ENCODE measurements at regions not wholly inside any gene's neighbourhood (a gene's known extent, or its start where the extent isn't known, plus 50 kb on each side); places are given as distances from the start of the nearest gene placed in this dataset.

DNA sequence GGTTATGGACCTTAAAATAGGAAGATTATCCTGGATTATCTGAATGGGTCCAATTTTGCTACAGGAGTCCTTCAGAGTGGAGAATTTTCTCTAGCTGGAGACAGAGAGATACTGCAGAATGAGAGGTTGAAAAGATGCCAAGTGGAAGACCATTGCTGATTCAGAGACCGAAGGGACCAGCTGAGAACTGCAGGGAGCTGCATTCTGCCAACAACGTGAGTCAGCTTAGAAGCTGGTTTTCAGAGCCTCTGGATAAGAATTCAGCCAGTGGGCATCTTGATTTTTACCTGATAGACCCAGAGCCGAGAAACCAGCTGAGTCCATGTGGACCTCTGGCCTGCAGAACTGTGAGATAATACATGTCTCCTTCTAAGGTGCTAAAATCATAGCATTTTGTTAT is 234.0 kb downstream of the NR2F2 start:
- ChIA-PET POLR2A (no interaction called here), CTCF (ENCODE audit: low intra/inter-chr PET ratio) (no interaction called here)
- DNase-seq (ENCODE audit: extremely low read depth in 1 of 4, low spot score in 3 of 4) (no peak), ATAC-seq (no peak), FAIRE-seq (no peak)
- H3K9ac ChIP-seq (ENCODE audit: insufficient read depth in 1 of 2, low read depth in 2 of 2, low read length in 2 of 2): no peak overlapping the region
- intact Hi-C loops (cut with micrococcal nuclease) (no loop called here), in situ Hi-C loops (cut with MboI) (no loop called here)
- H2AFZ ChIP-seq (ENCODE audit: low read depth, low read length): no peak overlapping the region
- no TSS peak for BruUV-seq (replicated peaks)
- peaks cover 0 to 2% of the 10 kb centered on the region in 2 experiments; a peak in 3 of 5 replicates for H3K27me3 ChIP-seq (ENCODE audit: control insufficient read depth in 2 of 2, insufficient read depth in 2 of 2, low read length in 2 of 2)
- no peaks in the 10 kb centered on the region for H4K20me1 ChIP-seq (replicated peaks; ENCODE audit: control insufficient read depth, insufficient read depth, low read length)
- H3K79me2 ChIP-seq (ENCODE audit: control insufficient read depth, insufficient read depth, low read length): no peaks in the 10 kb centered on the region
- H3K27ac ChIP-seq (ENCODE audit: extremely low read depth, low read depth, low read length): no peak overlapping the region
- no peaks in the 10 kb centered on the region for H3K4me1 ChIP-seq (replicated peaks in 1 of 2; ENCODE audit: control insufficient read depth in 2 of 2, insufficient read depth in 2 of 2, low read length in 2 of 2)
- no peaks in the 10 kb centered on the region for H3K9me1 ChIP-seq (ENCODE audit: control insufficient read depth, insufficient read depth, low read length)
- no peaks in the 10 kb centered on the region for H3K9me3 ChIP-seq (replicated peaks; ENCODE audit: control insufficient read depth, insufficient read depth, low read depth, low read length)
- no peaks in the 10 kb centered on the region for H3K36me3 ChIP-seq (ENCODE audit: control insufficient read depth, insufficient read depth, low read length)
- H3K4me3 ChIP-seq: no peak overlapping the region
- no peak overlapping the region for H3K4me2 ChIP-seq (ENCODE audit: insufficient read depth, low read length)
- 3% methylated on average over 3 of the region's 3 CpGs for WGBS (ENCODE audit: insufficient coverage, low coverage, missing lambda C conversion rate)
- TF ChIP-seq ZNF431 (CRISPR knock-in tag; IDR thresholded peaks at IDR 0.05) (no peak), NFRKB (IDR thresholded peaks at IDR 0.05; ENCODE audit: low read depth) (no peak), HDAC6 (IDR thresholded peaks at IDR 0.05; ENCODE audit: low read depth, low read length) (no peak), CCNT2 (IDR thresholded peaks at IDR 0.05; ENCODE audit: borderline replicate concordance, extremely low read depth, insufficient read length, low read depth, low read length) (no peak), SIRT6 (IDR thresholded peaks at IDR 0.05; ENCODE audit: low read depth, low read length) (no peak), SP2 (IDR thresholded peaks at IDR 0.05; ENCODE audit: extremely low read depth, low read depth, low read length, poor library complexity, severe bottlenecking) (no peak), FOXM1 (IDR thresholded peaks at IDR 0.05; ENCODE audit: low read depth) (no peak), FOXM1 (CRISPR knock-in tag; IDR thresholded peaks at IDR 0.05; ENCODE audit: low read depth) (no peak), POLR2B (IDR thresholded peaks at IDR 0.05; ENCODE audit: low read depth, partially characterized antibody) (no peak), HCFC1 (IDR thresholded peaks at IDR 0.05; ENCODE audit: low read depth, low read length) (no peak), RNF2 (IDR thresholded peaks at IDR 0.05) (no peak), ARID1B (IDR thresholded peaks at IDR 0.05) (no peak), SOX6 (IDR thresholded peaks at IDR 0.05) (no peak), JUN (IDR thresholded peaks at IDR 0.05; ENCODE audit: borderline replicate concordance, low read depth, low read length) (no peak), JUN (CRISPR knock-in tag; IDR thresholded peaks at IDR 0.05; ENCODE audit: borderline replicate concordance) (no peak)
- TF ChIP-seq, protein P1, sequence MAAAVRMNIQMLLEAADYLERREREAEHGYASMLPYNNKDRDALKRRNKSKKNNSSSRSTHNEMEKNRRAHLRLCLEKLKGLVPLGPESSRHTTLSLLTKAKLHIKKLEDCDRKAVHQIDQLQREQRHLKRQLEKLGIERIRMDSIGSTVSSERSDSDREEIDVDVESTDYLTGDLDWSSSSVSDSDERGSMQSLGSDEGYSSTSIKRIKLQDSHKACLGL (CRISPR knock-in tag; IDR thresholded peaks at IDR 0.05; ENCODE audit: borderline replicate concordance, poor library complexity, severe bottlenecking): no peak
- TF ChIP-seq, protein P2, sequence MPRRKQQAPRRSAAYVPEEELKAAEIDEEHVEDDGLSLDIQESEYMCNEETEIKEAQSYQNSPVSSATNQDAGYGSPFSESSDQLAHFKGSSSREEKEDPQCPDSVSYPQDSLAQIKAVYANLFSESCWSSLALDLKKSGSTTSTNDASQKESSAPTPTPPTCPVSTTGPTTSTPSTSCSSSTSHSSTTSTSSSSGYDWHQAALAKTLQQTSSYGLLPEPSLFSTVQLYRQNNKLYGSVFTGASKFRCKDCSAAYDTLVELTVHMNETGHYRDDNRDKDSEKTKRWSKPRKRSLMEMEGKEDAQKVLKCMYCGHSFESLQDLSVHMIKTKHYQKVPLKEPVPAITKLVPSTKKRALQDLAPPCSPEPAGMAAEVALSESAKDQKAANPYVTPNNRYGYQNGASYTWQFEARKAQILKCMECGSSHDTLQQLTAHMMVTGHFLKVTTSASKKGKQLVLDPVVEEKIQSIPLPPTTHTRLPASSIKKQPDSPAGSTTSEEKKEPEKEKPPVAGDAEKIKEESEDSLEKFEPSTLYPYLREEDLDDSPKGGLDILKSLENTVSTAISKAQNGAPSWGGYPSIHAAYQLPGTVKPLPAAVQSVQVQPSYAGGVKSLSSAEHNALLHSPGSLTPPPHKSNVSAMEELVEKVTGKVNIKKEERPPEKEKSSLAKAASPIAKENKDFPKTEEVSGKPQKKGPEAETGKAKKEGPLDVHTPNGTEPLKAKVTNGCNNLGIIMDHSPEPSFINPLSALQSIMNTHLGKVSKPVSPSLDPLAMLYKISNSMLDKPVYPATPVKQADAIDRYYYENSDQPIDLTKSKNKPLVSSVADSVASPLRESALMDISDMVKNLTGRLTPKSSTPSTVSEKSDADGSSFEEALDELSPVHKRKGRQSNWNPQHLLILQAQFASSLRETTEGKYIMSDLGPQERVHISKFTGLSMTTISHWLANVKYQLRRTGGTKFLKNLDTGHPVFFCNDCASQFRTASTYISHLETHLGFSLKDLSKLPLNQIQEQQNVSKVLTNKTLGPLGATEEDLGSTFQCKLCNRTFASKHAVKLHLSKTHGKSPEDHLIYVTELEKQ (CRISPR knock-in tag; IDR thresholded peaks at IDR 0.05): no peak
- TF ChIP-seq, protein P3, sequence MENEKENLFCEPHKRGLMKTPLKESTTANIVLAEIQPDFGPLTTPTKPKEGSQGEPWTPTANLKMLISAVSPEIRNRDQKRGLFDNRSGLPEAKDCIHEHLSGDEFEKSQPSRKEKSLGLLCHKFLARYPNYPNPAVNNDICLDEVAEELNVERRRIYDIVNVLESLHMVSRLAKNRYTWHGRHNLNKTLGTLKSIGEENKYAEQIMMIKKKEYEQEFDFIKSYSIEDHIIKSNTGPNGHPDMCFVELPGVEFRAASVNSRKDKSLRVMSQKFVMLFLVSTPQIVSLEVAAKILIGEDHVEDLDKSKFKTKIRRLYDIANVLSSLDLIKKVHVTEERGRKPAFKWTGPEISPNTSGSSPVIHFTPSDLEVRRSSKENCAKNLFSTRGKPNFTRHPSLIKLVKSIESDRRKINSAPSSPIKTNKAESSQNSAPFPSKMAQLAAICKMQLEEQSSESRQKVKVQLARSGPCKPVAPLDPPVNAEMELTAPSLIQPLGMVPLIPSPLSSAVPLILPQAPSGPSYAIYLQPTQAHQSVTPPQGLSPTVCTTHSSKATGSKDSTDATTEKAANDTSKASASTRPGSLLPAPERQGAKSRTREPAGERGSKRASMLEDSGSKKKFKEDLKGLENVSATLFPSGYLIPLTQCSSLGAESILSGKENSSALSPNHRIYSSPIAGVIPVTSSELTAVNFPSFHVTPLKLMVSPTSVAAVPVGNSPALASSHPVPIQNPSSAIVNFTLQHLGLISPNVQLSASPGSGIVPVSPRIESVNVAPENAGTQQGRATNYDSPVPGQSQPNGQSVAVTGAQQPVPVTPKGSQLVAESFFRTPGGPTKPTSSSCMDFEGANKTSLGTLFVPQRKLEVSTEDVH (IDR thresholded peaks at IDR 0.05; ENCODE audit: low read depth, partially characterized antibody): no peak

All from K562 (cell line).